Lower leg skin (tissue), 4 donors: ENCODE measurements at regions not wholly inside any gene's neighbourhood (a gene's known extent, or its start where the extent isn't known, plus 50 kb on each side); places are given as distances from the start of the nearest gene placed in this dataset.

Source experiments
- DNase-seq, 2 donors: peaks; one replicate each; pipeline ENCODE4 v3.0.0-alpha.2; 2019; ENCODE audit warnings: low spot score in 2 of 2
- H3K4me3 ChIP-seq: fragments of 200-600 bp; sonication (generic); 2 replicates; pipeline ENCODE4 v1.5.1; 2017; ENCODE audit warnings: mild to moderate bottlenecking, low read depth; ENCODE audit not compliant: poor library complexity, severe bottlenecking
- POLR2A ChIP-seq, 2 donors: fragments of 450-650 bp; IDR thresholded peaks; one replicate each; pipeline ENCODE4 v1.6.1; 2016 to 2017; ENCODE audit warnings: antibody characterized with exemption in 2 of 2, mild to moderate bottlenecking in 1 of 2, moderate library complexity in 1 of 2
- WGBS, 2 donors: methylation state at CpG; one replicate each; pipeline ENCODE4 v1.1.5; 2018; 5-methylcytosine and 5-hydroxymethylcytosine counted together
- intact Hi-C: fragments of 100-400 bp; cut with DNase I; formaldehyde crosslinking; loops from one replicate; pipeline ENCODE4 v1.15.0; 2023; ENCODE audit warnings: low total_unique reads
- TF ChIP-seq, protein P1 (sequence below), 3 donors: fragments of 450-650 bp; IDR thresholded peaks; one replicate each; pipeline ENCODE4 v1.5.1; 2016; ENCODE audit warnings: antibody characterized with exemption in 3 of 3, mild to moderate bottlenecking in 3 of 3, moderate library complexity in 2 of 3

DNA sequence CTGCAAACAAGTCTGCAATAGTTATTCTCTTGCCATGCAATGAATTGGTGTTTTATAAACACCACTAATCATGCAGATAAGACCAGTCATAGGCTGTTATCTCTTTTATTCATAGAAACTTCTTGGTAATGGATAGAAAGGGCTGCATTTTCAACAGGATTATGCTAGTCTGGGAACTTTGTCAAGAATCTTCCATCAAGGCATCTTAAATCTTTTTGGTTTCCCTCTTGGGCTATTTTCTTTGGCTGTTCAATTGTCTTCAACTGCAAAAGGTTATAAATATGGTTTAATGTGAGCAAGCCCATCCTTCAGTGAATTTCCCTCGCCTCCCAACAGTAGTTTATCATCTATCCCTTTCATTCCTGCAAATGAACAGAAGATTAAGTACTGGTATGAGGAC, 59.0 kb upstream of the MINAR1 start:
- no peak overlapping the region for H3K4me3 ChIP-seq
- no peak for DNase-seq
- intact Hi-C loops, result no loop called here
- WGBS, 2 donors, result 37 to 75% methylated on average over 1 of the region's 1 CpG
- no peak for TF ChIP-seq POLR2A (IDR thresholded peaks at IDR 0.05)
- TF ChIP-seq, protein P1, sequence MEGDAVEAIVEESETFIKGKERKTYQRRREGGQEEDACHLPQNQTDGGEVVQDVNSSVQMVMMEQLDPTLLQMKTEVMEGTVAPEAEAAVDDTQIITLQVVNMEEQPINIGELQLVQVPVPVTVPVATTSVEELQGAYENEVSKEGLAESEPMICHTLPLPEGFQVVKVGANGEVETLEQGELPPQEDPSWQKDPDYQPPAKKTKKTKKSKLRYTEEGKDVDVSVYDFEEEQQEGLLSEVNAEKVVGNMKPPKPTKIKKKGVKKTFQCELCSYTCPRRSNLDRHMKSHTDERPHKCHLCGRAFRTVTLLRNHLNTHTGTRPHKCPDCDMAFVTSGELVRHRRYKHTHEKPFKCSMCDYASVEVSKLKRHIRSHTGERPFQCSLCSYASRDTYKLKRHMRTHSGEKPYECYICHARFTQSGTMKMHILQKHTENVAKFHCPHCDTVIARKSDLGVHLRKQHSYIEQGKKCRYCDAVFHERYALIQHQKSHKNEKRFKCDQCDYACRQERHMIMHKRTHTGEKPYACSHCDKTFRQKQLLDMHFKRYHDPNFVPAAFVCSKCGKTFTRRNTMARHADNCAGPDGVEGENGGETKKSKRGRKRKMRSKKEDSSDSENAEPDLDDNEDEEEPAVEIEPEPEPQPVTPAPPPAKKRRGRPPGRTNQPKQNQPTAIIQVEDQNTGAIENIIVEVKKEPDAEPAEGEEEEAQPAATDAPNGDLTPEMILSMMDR (IDR thresholded peaks at IDR 0.05), result no peak

DNA sequence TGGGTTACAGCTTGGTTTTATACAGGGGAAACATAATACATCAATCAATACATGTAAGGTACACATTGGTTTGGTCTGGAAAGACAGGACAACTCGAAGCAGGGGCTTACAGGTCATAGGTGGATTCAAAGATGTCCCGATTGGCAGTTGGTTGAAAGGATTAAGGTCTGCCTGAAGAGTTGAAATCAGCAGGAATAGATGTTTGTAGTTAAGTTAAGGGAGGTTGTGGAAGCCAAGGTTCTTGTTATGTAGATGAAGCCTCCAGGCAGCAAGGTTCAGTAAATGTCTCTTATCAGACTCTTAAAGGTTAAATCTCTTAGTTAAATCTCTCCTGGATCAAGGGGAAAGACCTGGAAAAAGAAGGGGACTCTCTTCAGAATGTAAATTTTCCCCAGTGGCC, 58.4 kb upstream of the MINAR1 start:
- H3K4me3 ChIP-seq, result no peak overlapping the region
- TF ChIP-seq, protein P1 (IDR thresholded peaks at IDR 0.05), result no peak
- no peak for TF ChIP-seq POLR2A (IDR thresholded peaks at IDR 0.05)
- 65 to 68% methylated on average over 2 of the region's 2 CpGs for WGBS, 2 donors
- intact Hi-C loops, result no loop called here
- no peak for DNase-seq

GRCh38 chr15:79376383-79376782, 55.8 kb upstream of the MINAR1 start:
- 75 to 85% methylated on average over 3 of the region's 3 CpGs for WGBS, 2 donors

DNA sequence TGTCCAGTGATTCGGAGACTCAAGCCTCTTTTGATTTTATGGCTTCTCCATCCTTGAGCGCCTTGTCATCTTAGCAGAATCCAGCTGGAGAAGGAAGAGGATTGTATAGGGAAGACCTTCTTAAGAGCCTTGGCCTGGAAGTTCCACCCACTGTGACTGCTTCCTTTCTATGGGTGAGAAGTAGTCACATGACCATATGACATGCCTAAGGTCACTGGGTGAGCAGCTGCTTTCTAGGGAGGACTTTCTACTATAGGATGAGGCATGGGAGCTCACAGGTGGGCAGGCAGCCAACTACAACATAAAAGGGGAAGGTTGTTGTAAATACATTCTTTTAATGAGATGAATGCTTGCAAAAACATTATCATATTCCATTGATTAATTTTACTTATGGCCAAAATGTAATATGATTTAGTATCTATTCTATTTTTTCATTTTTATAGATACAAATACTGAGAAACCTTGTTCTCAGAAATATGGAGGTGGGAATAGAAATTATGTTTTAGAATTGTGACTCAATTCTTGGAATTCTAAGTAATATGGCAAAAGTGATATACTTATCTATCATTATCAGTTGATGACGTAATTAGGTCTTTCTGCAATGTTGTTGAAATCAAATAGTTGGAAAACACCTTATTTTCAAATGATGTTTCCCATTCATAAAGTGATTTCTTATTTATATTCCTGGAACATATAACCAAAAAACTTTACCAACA, 53.6 kb upstream of the MINAR1 start:
- intact Hi-C loops, result no loop called here
- no peak for DNase-seq
- WGBS, 2 donors, result 92 to 94% methylated on average over 3 of the region's 3 CpGs
- H3K4me3 ChIP-seq, result no peak overlapping the region
- TF ChIP-seq, protein P1 (IDR thresholded peaks at IDR 0.05), result no peak
- no peak for TF ChIP-seq POLR2A (IDR thresholded peaks at IDR 0.05)

More at GRCh38 chr15:79376383-79376782, 55.8 kb upstream of the MINAR1 start:
- intact Hi-C loops, result no loop called here
- no peak for DNase-seq
- no peak overlapping the region for H3K4me3 ChIP-seq
- TF ChIP-seq, protein P1 (IDR thresholded peaks at IDR 0.05), result no peak
- TF ChIP-seq POLR2A (IDR thresholded peaks at IDR 0.05), result no peak

- no peak overlapping the region for H3K4me3 ChIP-seq
- WGBS, 2 donors, result 46 to 49% methylated on average over 4 of the region's 4 CpGs
- peak; percentile 65 to 90 for DNase-seq
- TF ChIP-seq, protein P1 (IDR thresholded peaks at IDR 0.05), result peak in 1 of 3 donors; percentile 45
- TF ChIP-seq POLR2A (IDR thresholded peaks at IDR 0.05), result no peak
- intact Hi-C loops, result loop anchor here (1.0 to 10.0 kb wide), 2 partner anchors 214 to 473 kb away; no protein-coding TSS in a partner anchor
Measured at GRCh38 chr15:79380755-79381497, 51.2 kb upstream of the MINAR1 start.
